ENCODE measurements at regions not wholly inside any gene's neighbourhood (a gene's known extent, or its start where the extent isn't known, plus 50 kb on each side); places are given as distances from the start of the nearest gene placed in this dataset.

DNA sequence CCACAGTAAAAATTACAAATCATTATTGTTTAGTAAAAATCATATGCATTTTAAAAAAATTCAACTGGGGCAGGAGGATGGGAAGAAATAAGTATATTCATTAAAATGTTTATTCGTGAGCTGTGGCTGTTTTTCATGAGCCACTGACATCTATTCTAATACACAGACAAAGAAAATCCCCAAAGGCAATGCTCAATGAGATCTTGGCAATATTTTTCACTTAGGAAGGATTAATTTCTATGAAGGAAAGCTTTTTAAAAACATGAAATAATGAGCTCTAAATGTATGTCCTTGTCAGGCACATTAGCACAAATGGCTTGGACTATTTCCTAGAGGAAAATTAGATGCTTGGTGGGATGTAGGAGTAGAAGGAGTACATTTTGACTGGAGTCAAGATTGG, 262.0 kb upstream of the MMADHC start:
- TF ChIP-seq, protein P1, sequence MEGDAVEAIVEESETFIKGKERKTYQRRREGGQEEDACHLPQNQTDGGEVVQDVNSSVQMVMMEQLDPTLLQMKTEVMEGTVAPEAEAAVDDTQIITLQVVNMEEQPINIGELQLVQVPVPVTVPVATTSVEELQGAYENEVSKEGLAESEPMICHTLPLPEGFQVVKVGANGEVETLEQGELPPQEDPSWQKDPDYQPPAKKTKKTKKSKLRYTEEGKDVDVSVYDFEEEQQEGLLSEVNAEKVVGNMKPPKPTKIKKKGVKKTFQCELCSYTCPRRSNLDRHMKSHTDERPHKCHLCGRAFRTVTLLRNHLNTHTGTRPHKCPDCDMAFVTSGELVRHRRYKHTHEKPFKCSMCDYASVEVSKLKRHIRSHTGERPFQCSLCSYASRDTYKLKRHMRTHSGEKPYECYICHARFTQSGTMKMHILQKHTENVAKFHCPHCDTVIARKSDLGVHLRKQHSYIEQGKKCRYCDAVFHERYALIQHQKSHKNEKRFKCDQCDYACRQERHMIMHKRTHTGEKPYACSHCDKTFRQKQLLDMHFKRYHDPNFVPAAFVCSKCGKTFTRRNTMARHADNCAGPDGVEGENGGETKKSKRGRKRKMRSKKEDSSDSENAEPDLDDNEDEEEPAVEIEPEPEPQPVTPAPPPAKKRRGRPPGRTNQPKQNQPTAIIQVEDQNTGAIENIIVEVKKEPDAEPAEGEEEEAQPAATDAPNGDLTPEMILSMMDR (conservative IDR thresholded peaks at IDR 0.05; ENCODE audit: low read length) = no peak
- no peak for TF ChIP-seq EZH2phosphoT487 (IDR thresholded peaks at IDR 0.05; ENCODE audit: borderline replicate concordance)

All from Loucy (cell line).